Naive thymus-derived CD4-positive, alpha-beta T cell (primary cell): ENCODE measurements at regions not wholly inside any gene's neighbourhood (a gene's known extent, or its start where the extent isn't known, plus 50 kb on each side); places are given as distances from the start of the nearest gene placed in this dataset.

Source experiments
- ATAC-seq: fragments of 150-1000 bp; cut with Tn5 transposase; 2 replicates; pipeline ENCODE4 v1.10.0; 2021; ENCODE audit warnings: mild to moderate bottlenecking, moderate library complexity
- CTCF ChIA-PET: fragments of 350-600 bp; sonication (Branson Sonifier 250); formaldehyde crosslinking; loops from one replicate; lab custom pipeline; 2021; ENCODE audit warnings: antibody characterized with exemption; lab: Charles Lee
- POLR2A ChIA-PET: fragments of 350-600 bp; sonication (Branson Sonifier 250); formaldehyde crosslinking; loops from one replicate; lab custom pipeline; 2021; ENCODE audit warnings: antibody characterized with exemption, inconsistent platforms; lab: Charles Lee
- DNase-seq, 9 donors: peaks; one replicate each; pipeline versions ENCODE4 v3.0.0 to v3.0.0-alpha.2; 2020 to 2022; ENCODE audit warnings: mixed read lengths in 1 of 9
- H3K27ac ChIP-seq: one replicate; pipeline ENCODE4 v1.7.0; 2013; ENCODE audit warnings: mild to moderate bottlenecking, low read depth, low read length, moderate library complexity
- H3K27me3 ChIP-seq, 2 donors: one replicate each; pipeline ENCODE4 v1.7.0; 2013; ENCODE audit warnings: low read length in 2 of 2, mild to moderate bottlenecking in 2 of 2, moderate library complexity in 2 of 2; ENCODE audit not compliant: control insufficient read depth in 2 of 2, insufficient read depth in 2 of 2
- H3K36me3 ChIP-seq, 3 experiments: 1 replicate in 2 of 3; 2 replicates in 1 of 3; pipeline ENCODE4 v1.7.0; 2013; ENCODE audit warnings: low read length in 3 of 3, mild to moderate bottlenecking in 3 of 3, moderate library complexity in 1 of 3; ENCODE audit not compliant: insufficient read depth in 3 of 3, control insufficient read depth in 2 of 3
- H3K4me1 ChIP-seq, 2 donors: one replicate each; pipeline ENCODE4 v1.7.0; 2013; ENCODE audit warnings: low read length in 2 of 2, mild to moderate bottlenecking in 2 of 2, moderate library complexity in 1 of 2; ENCODE audit not compliant: control insufficient read depth in 2 of 2, insufficient read depth in 2 of 2
- H3K4me3 ChIP-seq: 2 replicates; pipeline ENCODE4 v1.7.0; 2013; ENCODE audit warnings: mild to moderate bottlenecking, low read length
- H3K9me3 ChIP-seq, 3 experiments: 1 replicate in 2 of 3; 2 replicates in 1 of 3; pipeline ENCODE4 v1.7.0; 2013; ENCODE audit warnings: low read length in 3 of 3; ENCODE audit not compliant: control insufficient read depth in 2 of 3
- H3K27ac Mint-ChIP-seq, 9 donors: one replicate each; pipeline ENCODE4 v1.8.0; 2020 to 2022; ENCODE audit warnings: mixed read lengths in 9 of 9, mild to moderate bottlenecking in 8 of 9, moderate library complexity in 5 of 9, inconsistent platforms in 2 of 9
- H3K27me3 Mint-ChIP-seq, 5 donors: one replicate each; pipeline ENCODE4 v1.8.0; 2021 to 2022; ENCODE audit warnings: mixed read lengths in 5 of 5, mild to moderate bottlenecking in 1 of 5
- H3K36me3 Mint-ChIP-seq, 5 donors: one replicate each; pipeline ENCODE4 v1.8.0; 2020 to 2022; ENCODE audit warnings: mixed read lengths in 5 of 5, mild to moderate bottlenecking in 3 of 5, inconsistent platforms in 1 of 5
- H3K4me1 Mint-ChIP-seq, 7 donors: one replicate each; pipeline ENCODE4 v1.8.0; 2020 to 2022; ENCODE audit warnings: mixed read lengths in 7 of 7, mild to moderate bottlenecking in 3 of 7, inconsistent platforms in 1 of 7
- H3K4me3 Mint-ChIP-seq, 10 donors: one replicate each; pipeline ENCODE4 v1.8.0; 2020 to 2022; ENCODE audit warnings: mild to moderate bottlenecking in 10 of 10, mixed read lengths in 10 of 10, moderate library complexity in 6 of 10, inconsistent platforms in 2 of 10
- H3K9me3 Mint-ChIP-seq, 11 donors: one replicate each; pipeline ENCODE4 v1.8.0; 2020 to 2022; ENCODE audit warnings: mixed read lengths in 11 of 11, mild to moderate bottlenecking in 4 of 11, inconsistent platforms in 1 of 11, moderate library complexity in 1 of 11
- intact Hi-C, 2 donors: fragments of 100-400 bp; cut with micrococcal nuclease; formaldehyde crosslinking; loops; one replicate each; pipeline ENCODE4 v1.15.1; 2023

DNA sequence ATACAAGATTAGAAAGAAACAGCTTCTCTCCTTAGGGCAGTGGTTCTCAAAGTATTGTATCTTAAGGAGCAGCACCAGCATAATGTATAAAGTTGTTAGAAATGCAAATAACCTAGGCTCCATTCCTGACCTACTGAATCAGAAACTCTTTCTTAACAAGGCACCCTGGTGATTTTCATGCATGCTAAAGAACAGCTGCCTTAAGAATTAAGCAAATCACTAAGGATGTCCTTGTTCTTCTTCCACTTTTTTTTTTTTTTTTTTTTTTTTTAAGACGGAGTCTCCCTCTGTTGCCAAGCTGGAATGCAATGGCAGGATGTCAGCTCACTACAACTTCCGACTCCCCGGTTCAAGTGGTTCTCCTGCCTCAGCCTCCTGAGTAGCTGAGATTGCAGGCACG, 1095.2 kb upstream of the EDIL3 start:
- intact Hi-C loops: no loop called here
- no peaks in the 10 kb centered on the region for H3K36me3 ChIP-seq
- H3K36me3 Mint-ChIP-seq: no peaks in the 10 kb centered on the region
- H3K9me3 Mint-ChIP-seq: peaks cover 0 to 21% (median 4%) of the 10 kb centered on the region in 11 donors
- no peak overlapping the region for H3K4me3 Mint-ChIP-seq
- ATAC-seq (no peak), DNase-seq (no peak)
- no peaks in the 10 kb centered on the region for H3K27me3 ChIP-seq
- H3K9me3 ChIP-seq: no peaks in the 10 kb centered on the region
- no peak overlapping the region for H3K27ac ChIP-seq
- no peaks in the 10 kb centered on the region for H3K27me3 Mint-ChIP-seq
- POLR2A ChIA-PET: no interaction called here
- no peak overlapping the region for H3K27ac Mint-ChIP-seq
- H3K4me1 Mint-ChIP-seq: no peaks in the 10 kb centered on the region
- no peaks in the 10 kb centered on the region for H3K4me1 ChIP-seq
- CTCF ChIA-PET: no interaction called here
- H3K4me3 ChIP-seq: no peak overlapping the region

DNA sequence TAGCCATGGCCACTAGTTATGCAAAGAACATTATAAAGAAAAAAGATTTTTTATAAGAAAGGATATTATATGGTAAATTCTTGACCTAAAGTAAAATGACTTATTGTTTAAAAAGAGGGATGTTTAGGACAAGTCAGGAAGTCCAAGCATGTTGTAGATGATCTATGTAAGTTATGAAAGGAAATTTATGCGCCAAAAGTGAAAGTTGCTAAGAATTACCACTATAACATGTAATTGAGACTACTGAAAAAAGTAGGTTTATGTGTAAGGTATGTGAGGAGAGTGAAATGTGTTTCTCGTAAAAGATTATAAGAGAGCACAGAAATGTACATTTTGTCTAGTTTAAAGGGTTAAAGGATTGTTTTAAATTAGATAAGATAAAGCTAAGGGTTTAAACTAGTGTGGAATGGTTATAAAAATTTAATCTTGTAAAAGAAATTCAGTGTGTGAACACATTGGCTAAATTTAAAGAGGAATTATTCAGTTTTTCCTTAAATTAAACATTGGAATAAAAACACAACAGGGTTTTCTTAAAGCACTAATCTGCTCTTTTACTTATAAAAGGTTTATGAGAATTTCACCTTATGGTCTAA, 1100.4 kb upstream of the EDIL3 start:
- no peaks in the 10 kb centered on the region for H3K27me3 Mint-ChIP-seq
- H3K27me3 ChIP-seq: no peaks in the 10 kb centered on the region
- H3K9me3 Mint-ChIP-seq: peaks cover 1 to 29% (median 7%) of the 10 kb centered on the region in 11 donors
- no peak overlapping the region for H3K4me3 ChIP-seq
- no peaks in the 10 kb centered on the region for H3K36me3 Mint-ChIP-seq
- no peak overlapping the region for H3K27ac Mint-ChIP-seq
- DNase-seq: no peak
- CTCF ChIA-PET: no interaction called here
- no peak overlapping the region for H3K4me3 Mint-ChIP-seq
- H3K27ac ChIP-seq: no peak overlapping the region
- no peaks in the 10 kb centered on the region for H3K4me1 ChIP-seq
- no peaks in the 10 kb centered on the region for H3K4me1 Mint-ChIP-seq
- POLR2A ChIA-PET: no interaction called here
- no peaks in the 10 kb centered on the region for H3K36me3 ChIP-seq
- ATAC-seq: no peak
- intact Hi-C loops: no loop called here
- H3K9me3 ChIP-seq: no peaks in the 10 kb centered on the region

DNA sequence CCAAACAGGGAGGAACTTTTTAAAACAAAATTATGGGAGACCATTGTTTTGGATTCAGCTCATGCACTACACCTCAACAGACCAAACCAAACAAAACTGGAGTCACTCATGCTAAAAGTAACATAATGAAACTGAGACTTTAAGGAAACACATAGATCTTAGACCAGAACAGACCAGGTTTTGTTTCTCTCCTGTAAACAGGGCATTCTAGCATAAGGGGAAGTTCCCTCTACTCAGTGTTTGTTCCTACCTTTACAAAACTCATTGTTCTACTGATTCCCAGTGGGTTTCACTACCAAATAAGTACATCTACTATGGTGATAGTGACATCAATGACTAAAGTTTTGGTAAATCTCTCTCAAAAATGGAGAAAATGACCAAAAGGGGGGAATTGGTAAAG, 1103.6 kb upstream of the EDIL3 start:
- Mint-ChIP-seq H3K4me3 (no peak overlapping the region), H3K27me3 (no peaks in the 10 kb centered on the region), H3K4me1 (no peaks in the 10 kb centered on the region), H3K9me3 (peaks cover 5 to 35% (median 13%) of the 10 kb centered on the region in 11 donors), H3K27ac (no peak overlapping the region), H3K36me3 (no peaks in the 10 kb centered on the region)
- ATAC-seq (no peak), DNase-seq (no peak)
- intact Hi-C loops: no loop called here
- H3K27ac ChIP-seq: no peak overlapping the region
- H3K4me3 ChIP-seq: no peak overlapping the region
- no peaks in the 10 kb centered on the region for H3K36me3 ChIP-seq
- CTCF ChIA-PET: no interaction called here
- POLR2A ChIA-PET: no interaction called here
- no peaks in the 10 kb centered on the region for H3K9me3 ChIP-seq
- H3K27me3 ChIP-seq: no peaks in the 10 kb centered on the region
- H3K4me1 ChIP-seq: no peaks in the 10 kb centered on the region

DNA sequence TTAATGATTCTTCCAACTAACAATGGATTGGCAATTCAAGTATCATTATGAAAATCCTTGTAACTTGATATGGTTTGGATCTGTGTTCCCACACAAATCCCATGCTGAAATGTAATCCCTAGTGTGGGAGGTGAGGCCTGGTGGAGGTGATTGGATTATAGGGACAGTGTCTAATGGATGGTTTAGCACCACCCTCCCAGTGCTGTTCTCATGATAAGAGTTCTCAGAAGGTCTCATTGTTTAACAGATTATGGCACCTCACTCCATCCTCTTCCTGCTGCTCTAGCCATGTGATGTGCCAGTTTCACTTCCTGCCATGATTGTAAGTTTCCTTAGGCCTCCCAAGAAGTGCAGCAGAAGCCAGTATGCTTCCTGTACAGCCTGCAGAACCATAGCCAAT, 1116.2 kb upstream of the EDIL3 start:
- Mint-ChIP-seq H3K36me3 (no peaks in the 10 kb centered on the region), H3K27ac (no peak overlapping the region), H3K4me1 (no peaks in the 10 kb centered on the region), H3K4me3 (no peak overlapping the region), H3K27me3 (no peaks in the 10 kb centered on the region), H3K9me3 (peaks cover 0 to 25% (median 3%) of the 10 kb centered on the region in 11 donors)
- Histone ChIP-seq H3K27me3 (no peaks in the 10 kb centered on the region), H3K4me3 (no peak overlapping the region), H3K4me1 (no peaks in the 10 kb centered on the region), H3K27ac (no peak overlapping the region), H3K9me3 (no peaks in the 10 kb centered on the region), H3K36me3 (no peaks in the 10 kb centered on the region)
- ATAC-seq: no peak
- no peak for DNase-seq
- intact Hi-C loops: no loop called here
- CTCF ChIA-PET: no interaction called here
- POLR2A ChIA-PET: no interaction called here

DNA sequence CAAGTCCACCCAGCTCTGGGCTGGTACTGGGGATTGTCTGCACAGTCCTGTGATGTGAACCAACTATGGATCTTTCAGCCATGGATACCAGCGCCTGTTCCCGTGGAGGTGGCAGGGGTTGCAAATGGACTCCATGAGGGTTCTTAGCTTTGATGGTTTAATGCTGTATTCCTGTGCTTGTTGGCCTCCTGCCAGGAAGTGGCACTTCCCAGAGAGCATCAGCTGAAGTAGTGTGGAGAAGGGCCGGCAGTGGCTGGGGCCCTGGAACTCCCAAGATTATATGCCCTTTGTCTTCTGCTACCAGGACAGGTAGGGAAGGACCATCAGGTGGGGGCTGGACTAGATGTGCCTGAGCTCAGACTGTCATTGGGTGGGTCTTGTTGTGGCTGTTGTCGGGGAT, 1104.8 kb upstream of the COX7C start:
- Histone ChIP-seq H3K9me3 (no peaks in the 10 kb centered on the region), H3K36me3 (no peaks in the 10 kb centered on the region), H3K4me3 (no peak overlapping the region), H3K27me3 (no peaks in the 10 kb centered on the region), H3K27ac (no peak overlapping the region), H3K4me1 (no peaks in the 10 kb centered on the region)
- H3K4me1 Mint-ChIP-seq: no peaks in the 10 kb centered on the region
- intact Hi-C loops: no loop called here
- no peak overlapping the region for H3K27ac Mint-ChIP-seq
- no peaks in the 10 kb centered on the region for H3K36me3 Mint-ChIP-seq
- ChIA-PET POLR2A (no interaction called here), CTCF (no interaction called here)
- DNase-seq: peak in 1 of 9 donors; percentile 1
- no peaks in the 10 kb centered on the region for H3K27me3 Mint-ChIP-seq
- peaks cover 0 to 15% (median 6%) of the 10 kb centered on the region in 11 donors for H3K9me3 Mint-ChIP-seq
- no peak for ATAC-seq
- H3K4me3 Mint-ChIP-seq: no peak overlapping the region

DNA sequence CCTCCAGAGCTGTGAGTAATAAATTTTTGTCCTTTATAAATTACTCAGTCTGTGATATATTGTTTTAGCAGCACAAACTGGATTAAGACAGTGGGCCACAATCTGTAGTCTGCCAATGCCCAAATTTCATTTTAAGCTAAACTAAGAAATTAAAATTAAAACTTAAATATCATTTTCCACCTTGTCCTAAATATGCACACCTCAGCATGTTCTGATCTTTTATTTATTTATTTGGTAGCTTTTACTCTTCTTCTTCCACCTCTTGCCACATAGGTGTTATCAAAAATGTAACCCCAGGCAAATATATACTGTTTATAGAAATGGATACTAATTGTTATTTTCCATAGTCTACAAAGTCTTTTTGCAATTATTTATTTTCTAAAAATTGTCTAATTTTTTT, 1102.2 kb upstream of the COX7C start:
- Mint-ChIP-seq H3K27me3 (no peaks in the 10 kb centered on the region), H3K36me3 (no peaks in the 10 kb centered on the region), H3K4me3 (no peak overlapping the region), H3K9me3 (peaks cover 0 to 10% (median 4%) of the 10 kb centered on the region in 11 donors), H3K4me1 (no peaks in the 10 kb centered on the region), H3K27ac (no peak overlapping the region)
- ATAC-seq (no peak), DNase-seq (no peak)
- no peak overlapping the region for H3K27ac ChIP-seq
- H3K4me3 ChIP-seq: no peak overlapping the region
- intact Hi-C loops: no loop called here
- H3K27me3 ChIP-seq: no peaks in the 10 kb centered on the region
- H3K4me1 ChIP-seq: no peaks in the 10 kb centered on the region
- CTCF ChIA-PET: interaction anchor here (0.6 kb wide), 1 partner anchor 1352 kb away, joined by 3 read pairs; no protein-coding TSS in a partner anchor
- H3K9me3 ChIP-seq: no peaks in the 10 kb centered on the region
- H3K36me3 ChIP-seq: no peaks in the 10 kb centered on the region
- POLR2A ChIA-PET: no interaction called here

DNA sequence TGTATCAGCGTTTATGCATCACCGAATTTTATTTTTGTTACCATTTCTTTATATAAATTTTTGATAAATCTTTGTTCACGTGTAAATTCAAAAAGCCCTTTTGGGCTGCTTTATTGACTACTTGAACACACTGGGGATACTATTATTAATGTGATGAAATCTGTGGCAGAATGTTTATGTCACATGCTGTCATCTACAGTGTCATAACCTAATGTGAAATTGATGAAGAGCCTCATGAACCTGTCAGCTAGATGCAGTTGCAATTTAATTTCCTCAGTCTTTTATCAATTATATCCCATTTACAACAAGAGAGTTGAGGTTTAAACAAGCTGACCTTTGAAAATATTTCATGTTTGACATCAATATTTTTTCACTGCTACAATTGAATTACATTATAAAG, 1100.4 kb upstream of the COX7C start:
- ChIA-PET POLR2A (no interaction called here), CTCF (no interaction called here)
- H3K36me3 Mint-ChIP-seq: no peaks in the 10 kb centered on the region
- intact Hi-C loops: no loop called here
- H3K9me3 Mint-ChIP-seq: peaks cover 0 to 8% (median 0%) of the 10 kb centered on the region in 11 donors
- no peak overlapping the region for H3K4me3 ChIP-seq
- H3K4me3 Mint-ChIP-seq: no peak overlapping the region
- H3K27me3 ChIP-seq: no peaks in the 10 kb centered on the region
- H3K9me3 ChIP-seq: no peaks in the 10 kb centered on the region
- no peaks in the 10 kb centered on the region for H3K36me3 ChIP-seq
- no peak for ATAC-seq
- no peaks in the 10 kb centered on the region for H3K4me1 Mint-ChIP-seq
- no peak for DNase-seq
- no peak overlapping the region for H3K27ac Mint-ChIP-seq
- no peaks in the 10 kb centered on the region for H3K4me1 ChIP-seq
- no peaks in the 10 kb centered on the region for H3K27me3 Mint-ChIP-seq
- H3K27ac ChIP-seq: no peak overlapping the region
